GM12891 (cell line): ENCODE measurements at regions not wholly inside any gene's neighbourhood (a gene's known extent, or its start where the extent isn't known, plus 50 kb on each side); places are given as distances from the start of the nearest gene placed in this dataset.
"Not testable (repeated sequence)": the region's sequence is repeated elsewhere in the genome, so short reads cannot be mapped to it uniquely, and the experiment has no call there.

Experiments
- DNase-seq: peaks from one replicate; pipeline ENCODE4 v3.0.0; 2011; ENCODE audit warnings: low spot score; ENCODE audit not compliant: insufficient read length
- FAIRE-seq: peaks from 2 replicates; lab custom pipeline; 2011; peaks lifted over from hg19 to GRCh38; lab: Jason Lieb, UNC
- PAX5 ChIP-seq: IDR thresholded peaks from 2 replicates; pipeline ENCODE4 v1.6.1; 2011; ENCODE audit warnings: low read length, moderate library complexity, mild to moderate bottlenecking; ENCODE audit not compliant: insufficient read depth, severe bottlenecking
- POLR2A ChIP-seq: IDR thresholded peaks from 2 replicates; pipeline ENCODE4 v1.6.1; 2011; ENCODE audit warnings: low read depth, low read length, control low read depth
- POLR2AphosphoS5 ChIP-seq: IDR thresholded peaks from 2 replicates; pipeline ENCODE4 v1.6.1; 2011; ENCODE audit warnings: low read depth, low read length, control low read depth
- POU2F2 ChIP-seq: IDR thresholded peaks from 2 replicates; pipeline ENCODE4 v1.6.1; 2011; ENCODE audit warnings: low read depth, mild to moderate bottlenecking, control low read depth, low read length, moderate library complexity
- SPI1 ChIP-seq: IDR thresholded peaks from 2 replicates; pipeline ENCODE4 v1.6.1; 2011; ENCODE audit warnings: low read depth, low read length, control low read depth
- TAF1 ChIP-seq: IDR thresholded peaks from 2 replicates; pipeline ENCODE4 v1.6.1; 2011; ENCODE audit warnings: low read depth, low read length, control low read depth

- FAIRE-seq (no peak), DNase-seq (no peak)
- TF ChIP-seq SPI1 (no peak), TAF1 (no peak), PAX5 (no peak), POLR2AphosphoS5 (no peak), POLR2A (no peak), POU2F2 (no peak)
Observed at GRCh38 chr7:13235436-13235835, 548.0 kb downstream of the ARL4A start.

- no peak for TF ChIP-seq PAX5
- no peak for TF ChIP-seq POU2F2
- no peak for TF ChIP-seq POLR2A
- no peak for TF ChIP-seq SPI1
- TF ChIP-seq POLR2AphosphoS5: no peak
- no peak for TF ChIP-seq TAF1
- no peak for DNase-seq
- no peak for FAIRE-seq
Observed at GRCh38 chr7:13236026-13236425, 548.6 kb downstream of the ARL4A start.

GRCh38 chr7:13240349-13240748 is 552.9 kb downstream of the ARL4A start:
- FAIRE-seq (no peak), DNase-seq (no peak)
- TF ChIP-seq SPI1 (no peak), POU2F2 (no peak), TAF1 (no peak), PAX5 (no peak), POLR2A (no peak), POLR2AphosphoS5 (no peak)

GRCh38 chr7:13241416-13241815 is 554.0 kb downstream of the ARL4A start:
- no peak for FAIRE-seq
- no peak for DNase-seq
- no peak for TF ChIP-seq TAF1

- DNase-seq (no peak), FAIRE-seq (no peak)
- TF ChIP-seq TAF1: no peak
- TF ChIP-seq POLR2A: no peak
- TF ChIP-seq POU2F2: no peak
- no peak for TF ChIP-seq POLR2AphosphoS5
- TF ChIP-seq SPI1: no peak
- no peak for TF ChIP-seq PAX5
Observed at GRCh38 chr7:13257661-13258060, 570.2 kb downstream of the ARL4A start.

- DNase-seq: no peak
- TF ChIP-seq PAX5: no peak
- no peak for FAIRE-seq
Observed at GRCh38 chr7:13258386-13258785, 571.0 kb downstream of the ARL4A start.

GRCh38 chr7:13259930-13260329 is 572.5 kb downstream of the ARL4A start:
- TF ChIP-seq PAX5: no peak
- no peak for TF ChIP-seq POU2F2
- TF ChIP-seq TAF1: no peak
- TF ChIP-seq SPI1: no peak
- no peak for TF ChIP-seq POLR2AphosphoS5
- no peak for TF ChIP-seq POLR2A
- FAIRE-seq (no peak), DNase-seq (no peak)

- TF ChIP-seq POLR2AphosphoS5 (no peak), POU2F2 (no peak), TAF1 (no peak), POLR2A (no peak), SPI1 (no peak), PAX5 (no peak)
- FAIRE-seq (no peak), DNase-seq (no peak)
Observed at GRCh38 chr7:13262929-13263530, 575.6 kb downstream of the ARL4A start.

- FAIRE-seq (no peak), DNase-seq (no peak)
- TF ChIP-seq SPI1 (no peak), POLR2A (no peak), PAX5 (no peak), POLR2AphosphoS5 (no peak), POU2F2 (no peak), TAF1 (no peak)
Observed at GRCh38 chr7:13265271-13265670, 577.8 kb downstream of the ARL4A start.

- FAIRE-seq, DNase-seq: not testable (repeated sequence)
Observed at GRCh38 chr7:13274205-13274604, 586.8 kb downstream of the ARL4A start.

GRCh38 chr7:13276977-13277376 is 589.5 kb downstream of the ARL4A start:
- DNase-seq (no peak), FAIRE-seq (no peak)
- TF ChIP-seq POU2F2: no peak
- TF ChIP-seq POLR2AphosphoS5: no peak
- TF ChIP-seq TAF1: no peak
- no peak for TF ChIP-seq POLR2A
- TF ChIP-seq SPI1: no peak

- DNase-seq (no peak), FAIRE-seq (no peak)
- TF ChIP-seq POLR2A (no peak), TAF1 (no peak), PAX5 (no peak), POLR2AphosphoS5 (no peak), SPI1 (no peak), POU2F2 (no peak)
Observed at GRCh38 chr7:13278020-13278419, 590.6 kb downstream of the ARL4A start.
